ENCODE measurements at regions not wholly inside any gene's neighbourhood (a gene's known extent, or its start where the extent isn't known, plus 50 kb on each side); places are given as distances from the start of the nearest gene placed in this dataset.
"Not testable (repeated sequence)": the region's sequence is repeated elsewhere in the genome, so short reads cannot be mapped to it uniquely, and the experiment has no call there.

GRCh38 chr11:33952805-33953204 is 60.9 kb upstream of the LMO2 start:
- TF ChIP-seq CTCF (IDR thresholded peaks at IDR 0.05; ENCODE audit: insufficient read depth, low read depth, low read length, missing control alignments): no peak
- H3K4me3 ChIP-seq (ENCODE audit: low read depth, low read length): no peak overlapping the region
- DNase-seq (ENCODE audit: low read depth): no peak

- TF ChIP-seq CTCF (IDR thresholded peaks at IDR 0.05; ENCODE audit: insufficient read depth, low read depth, low read length, missing control alignments): no peak
- DNase-seq (ENCODE audit: low read depth): peak; percentile 10
- H3K4me3 ChIP-seq (ENCODE audit: low read depth, low read length): no peak overlapping the region
Measured at GRCh38 chr11:33949252-33949913, 57.5 kb upstream of the LMO2 start.

DNA sequence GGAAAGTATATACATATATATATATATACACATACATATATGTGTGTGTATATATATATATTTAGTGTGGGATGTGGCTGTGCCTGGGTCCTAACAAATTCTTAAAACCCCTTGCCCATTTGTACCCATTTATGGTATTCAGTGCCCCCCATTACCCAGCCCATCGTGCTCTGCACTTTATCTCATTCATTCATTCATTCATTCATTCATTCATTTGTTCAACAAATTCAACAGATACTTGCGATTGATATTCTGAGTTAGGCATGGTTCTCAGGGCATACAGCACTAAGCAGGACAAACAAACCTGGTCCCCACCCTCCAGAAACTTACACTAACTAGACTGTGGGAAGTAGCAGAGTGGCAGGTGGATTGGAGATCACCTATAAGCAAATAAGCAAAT is 56.6 kb upstream of the LMO2 start:
- DNase-seq (ENCODE audit: low read depth): no peak
- H3K4me3 ChIP-seq (ENCODE audit: low read depth, low read length): no peak overlapping the region
- no peak for TF ChIP-seq CTCF (IDR thresholded peaks at IDR 0.05; ENCODE audit: insufficient read depth, low read depth, low read length, missing control alignments)

DNA sequence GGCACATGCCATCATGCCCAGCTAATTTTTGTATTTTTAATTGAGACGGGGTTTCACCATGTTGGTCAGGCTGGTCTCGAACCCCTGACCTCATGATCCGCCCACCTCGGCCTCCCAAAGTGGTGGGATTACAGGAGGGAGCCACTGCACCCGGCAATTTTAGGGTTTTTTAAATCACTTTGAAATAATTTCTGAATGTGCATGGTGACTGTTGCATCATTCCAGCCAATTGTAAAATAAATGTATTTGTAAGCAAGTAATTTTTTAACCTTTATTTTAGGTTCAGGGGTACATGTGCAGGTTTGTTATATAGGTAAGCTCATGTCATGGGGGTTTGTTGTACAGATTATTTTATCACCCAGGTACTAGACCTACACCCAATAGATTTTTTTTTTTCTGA is 56.0 kb upstream of the LMO2 start:
- not testable (repeated sequence) for DNase-seq (ENCODE audit: low read depth); H3K4me3 ChIP-seq (ENCODE audit: low read depth, low read length)

DNA sequence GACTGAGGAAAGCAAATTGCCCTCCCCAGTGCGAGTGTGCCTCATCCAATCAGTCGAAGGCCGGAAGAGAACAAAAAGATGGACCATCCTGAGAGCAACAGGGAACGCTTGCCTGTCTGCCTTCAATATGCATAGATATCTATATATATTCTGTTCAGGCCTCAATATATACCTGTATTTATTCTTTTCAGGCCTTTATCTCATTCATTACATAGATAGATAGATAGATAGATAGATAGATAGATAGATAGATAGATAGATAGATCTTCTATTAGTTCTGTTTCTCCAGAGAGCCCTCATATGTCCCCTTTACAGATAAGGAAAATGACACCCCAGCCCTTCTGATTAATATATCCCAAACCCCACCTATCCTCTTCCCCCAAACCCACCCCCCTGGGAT is 55.1 kb upstream of the LMO2 start:
- DNase-seq (ENCODE audit: low read depth): no peak
- no peak for TF ChIP-seq CTCF (IDR thresholded peaks at IDR 0.05; ENCODE audit: insufficient read depth, low read depth, low read length, missing control alignments)
- H3K4me3 ChIP-seq (ENCODE audit: low read depth, low read length): no peak overlapping the region

DNA sequence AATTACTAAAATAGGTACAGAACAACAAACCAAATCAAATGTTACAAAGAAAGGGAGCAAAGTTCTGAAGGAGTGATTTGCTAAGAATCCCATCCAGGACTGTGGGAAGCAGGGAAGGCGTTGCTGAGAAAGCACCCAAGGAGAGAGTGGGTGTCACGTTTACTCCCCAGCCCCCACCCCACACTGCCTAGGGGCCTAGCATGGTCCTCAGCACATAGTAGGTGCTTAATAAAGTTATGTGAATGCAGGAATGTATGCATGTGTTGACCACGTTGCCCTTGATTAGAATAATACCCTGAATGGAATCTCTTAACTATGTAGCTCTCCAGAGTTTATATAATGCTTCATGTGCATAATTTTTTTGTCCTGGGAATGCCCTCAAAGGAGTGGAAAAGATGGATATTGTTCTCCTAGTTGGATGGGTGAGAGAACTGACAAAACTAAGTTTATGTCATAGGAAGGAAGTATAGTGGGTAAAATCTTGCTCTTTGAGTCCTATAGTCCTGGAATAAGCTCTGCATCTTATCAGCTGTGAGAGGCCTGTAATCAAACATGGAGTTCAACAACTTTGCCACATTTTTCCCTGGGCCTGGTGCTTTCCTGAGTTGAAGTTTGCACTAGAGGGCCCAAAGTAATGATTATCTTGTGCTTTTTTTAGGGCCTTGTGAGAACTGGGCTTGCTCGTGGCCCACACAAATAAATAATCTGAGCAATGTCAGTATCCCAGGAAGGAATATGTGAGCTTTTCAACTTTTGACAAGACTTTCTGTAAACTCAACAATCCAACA is 53.8 kb upstream of the LMO2 start:
- no peak for DNase-seq (ENCODE audit: low read depth)
- TF ChIP-seq CTCF (IDR thresholded peaks at IDR 0.05; ENCODE audit: insufficient read depth, low read depth, low read length, missing control alignments): no peak
- no peak overlapping the region for H3K4me3 ChIP-seq (ENCODE audit: low read depth, low read length)

- no peak for TF ChIP-seq CTCF (IDR thresholded peaks at IDR 0.05; ENCODE audit: insufficient read depth, low read depth, low read length, missing control alignments)
- no peak overlapping the region for H3K4me3 ChIP-seq (ENCODE audit: low read depth, low read length)
- no peak for DNase-seq (ENCODE audit: low read depth)
Measured at GRCh38 chr11:33944693-33945424, 53.0 kb upstream of the LMO2 start.
